ENCODE measurements at regions not wholly inside any gene's neighbourhood (a gene's known extent, or its start where the extent isn't known, plus 50 kb on each side); places are given as distances from the start of the nearest gene placed in this dataset.

- DNase-seq (ENCODE audit: low read depth, low spot score), result peak; percentile 83
Observed at GRCh38 chr17:72393553-72393952, 272.7 kb downstream of the SOX9 start.

DNA sequence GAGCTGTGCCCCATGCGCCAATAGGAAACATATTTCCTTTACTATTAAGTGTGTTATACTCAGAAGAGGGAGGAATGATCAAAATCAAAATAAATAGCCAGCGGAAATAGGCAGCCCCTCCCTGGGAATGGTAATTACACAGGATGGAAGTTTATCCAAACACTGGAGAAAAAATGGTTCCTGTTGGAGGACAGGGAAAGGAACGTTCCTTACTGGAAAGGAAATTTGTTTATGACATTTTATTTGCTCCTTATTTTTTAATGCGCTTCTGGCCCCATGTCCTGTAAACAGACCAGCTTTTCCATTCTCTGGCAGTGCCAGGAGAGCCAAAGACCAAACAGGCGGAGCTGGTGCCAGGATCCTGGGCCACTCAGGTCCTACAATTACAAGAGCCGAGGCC is 273.7 kb downstream of the SOX9 start:
- DNase-seq (ENCODE audit: low read depth, low spot score), result no peak
- no peak overlapping the region for H3K4me3 ChIP-seq (ENCODE audit: low read depth, low read length)
- TF ChIP-seq, protein P1, sequence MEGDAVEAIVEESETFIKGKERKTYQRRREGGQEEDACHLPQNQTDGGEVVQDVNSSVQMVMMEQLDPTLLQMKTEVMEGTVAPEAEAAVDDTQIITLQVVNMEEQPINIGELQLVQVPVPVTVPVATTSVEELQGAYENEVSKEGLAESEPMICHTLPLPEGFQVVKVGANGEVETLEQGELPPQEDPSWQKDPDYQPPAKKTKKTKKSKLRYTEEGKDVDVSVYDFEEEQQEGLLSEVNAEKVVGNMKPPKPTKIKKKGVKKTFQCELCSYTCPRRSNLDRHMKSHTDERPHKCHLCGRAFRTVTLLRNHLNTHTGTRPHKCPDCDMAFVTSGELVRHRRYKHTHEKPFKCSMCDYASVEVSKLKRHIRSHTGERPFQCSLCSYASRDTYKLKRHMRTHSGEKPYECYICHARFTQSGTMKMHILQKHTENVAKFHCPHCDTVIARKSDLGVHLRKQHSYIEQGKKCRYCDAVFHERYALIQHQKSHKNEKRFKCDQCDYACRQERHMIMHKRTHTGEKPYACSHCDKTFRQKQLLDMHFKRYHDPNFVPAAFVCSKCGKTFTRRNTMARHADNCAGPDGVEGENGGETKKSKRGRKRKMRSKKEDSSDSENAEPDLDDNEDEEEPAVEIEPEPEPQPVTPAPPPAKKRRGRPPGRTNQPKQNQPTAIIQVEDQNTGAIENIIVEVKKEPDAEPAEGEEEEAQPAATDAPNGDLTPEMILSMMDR (IDR thresholded peaks at IDR 0.05; ENCODE audit: low read depth, low read length), result no peak
- in situ Hi-C loops (cut with HindIII; ENCODE audit: low sequenced_read_pairs), result no loop called here

More at GRCh38 chr17:72393553-72393952, 272.7 kb downstream of the SOX9 start:
- TF ChIP-seq, protein P1 (IDR thresholded peaks at IDR 0.05; ENCODE audit: low read depth, low read length), result no peak
- H3K4me3 ChIP-seq (ENCODE audit: low read depth, low read length), result no peak overlapping the region
- in situ Hi-C loops (cut with HindIII; ENCODE audit: low sequenced_read_pairs), result no loop called here

DNA sequence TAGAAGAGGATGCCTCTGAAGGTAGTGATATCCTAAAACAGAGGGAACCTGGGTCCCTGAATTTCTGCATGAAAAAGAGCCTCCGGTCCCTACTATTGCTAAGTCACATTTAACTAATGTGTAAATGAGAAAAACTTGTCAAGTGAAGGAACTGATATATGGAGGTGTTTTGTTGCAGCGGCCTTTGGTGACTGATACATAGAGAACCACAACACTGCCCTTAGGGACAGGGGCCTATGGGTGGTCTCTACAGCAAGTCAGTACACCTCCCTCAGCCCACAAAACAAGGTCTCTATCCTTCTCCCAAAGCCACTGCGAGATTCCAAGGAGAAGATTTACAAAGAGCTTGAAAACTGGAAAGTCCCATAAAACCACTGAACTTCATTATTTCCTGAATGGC is 275.3 kb downstream of the SOX9 start:
- no peak overlapping the region for H3K4me3 ChIP-seq (ENCODE audit: low read depth, low read length)
- no peak for DNase-seq (ENCODE audit: low read depth, low spot score)
- in situ Hi-C loops (cut with HindIII; ENCODE audit: low sequenced_read_pairs), result no loop called here
- TF ChIP-seq, protein P1 (IDR thresholded peaks at IDR 0.05; ENCODE audit: low read depth, low read length), result no peak

- DNase-seq (ENCODE audit: low read depth, low spot score), result no peak
- TF ChIP-seq, protein P1 (IDR thresholded peaks at IDR 0.05; ENCODE audit: low read depth, low read length), result no peak
- H3K4me3 ChIP-seq (ENCODE audit: low read depth, low read length), result no peak overlapping the region
- in situ Hi-C loops (cut with HindIII; ENCODE audit: low sequenced_read_pairs), result no loop called here
Observed at GRCh38 chr17:72397223-72397667, 276.4 kb downstream of the SOX9 start.

GRCh38 chr17:72397687-72398086 is 276.9 kb downstream of the SOX9 start:
- no peak overlapping the region for H3K4me3 ChIP-seq (ENCODE audit: low read depth, low read length)
- in situ Hi-C loops (cut with HindIII; ENCODE audit: low sequenced_read_pairs), result no loop called here
- TF ChIP-seq, protein P1 (IDR thresholded peaks at IDR 0.05; ENCODE audit: low read depth, low read length), result no peak

GRCh38 chr17:72399023-72399607 is 278.3 kb downstream of the SOX9 start:
- in situ Hi-C loops (cut with HindIII; ENCODE audit: low sequenced_read_pairs), result no loop called here
- DNase-seq (ENCODE audit: low read depth, low spot score), result no peak

More at GRCh38 chr17:72397687-72398086, 276.9 kb downstream of the SOX9 start:
- peak; percentile 43 for DNase-seq (ENCODE audit: low read depth, low spot score)

More at GRCh38 chr17:72399023-72399607, 278.3 kb downstream of the SOX9 start:
- TF ChIP-seq, protein P1 (IDR thresholded peaks at IDR 0.05; ENCODE audit: low read depth, low read length), result no peak
- no peak overlapping the region for H3K4me3 ChIP-seq (ENCODE audit: low read depth, low read length)
